K562 (cell line): ENCODE measurements at regions not wholly inside any gene's neighbourhood (a gene's known extent, or its start where the extent isn't known, plus 50 kb on each side); places are given as distances from the start of the nearest gene placed in this dataset.

Experiments used
- ATAC-seq: fragments of 200-7000 bp; cut with Tn5 transposase; 3 replicates; pipeline ENCODE4 v1.9.1; 2020; ENCODE audit warnings: moderate library complexity
- BruUV-seq: library from RNA; stranded (reverse); fragments of 400-500 nt; replicated peaks from 2 replicates; lab custom pipeline; 2021; lab: Mats Ljungman, UMichigan
- CTCF ChIA-PET: fragments of 300-600 bp; formaldehyde crosslinking; extraction: SDS; loops from one replicate; lab custom pipeline; 2021; ENCODE audit warnings: low intra/inter-chr PET ratio; lab: Yijun Ruan, JAX
- POLR2A ChIA-PET: fragments of 300-600, 350-650 bp; sonication (Branson Sonifier 250); formaldehyde crosslinking; extraction: SDS; loops from one replicate; lab custom pipeline; 2021; ENCODE audit warnings: antibody characterized with exemption, inconsistent platforms; lab: Yijun Ruan, JAX
- DNase-seq, 4 experiments: peaks; one replicate each; pipeline versions ENCODE4 v3.0.0 to v3.0.0-alpha.2; 2011 to 2018; ENCODE audit warnings: low spot score in 3 of 4, mixed read lengths in 3 of 4; ENCODE audit errors: extremely low read depth in 1 of 4
- FAIRE-seq: peaks from 2 replicates; lab custom pipeline; 2011; peaks lifted over from hg19 to GRCh38; lab: Jason Lieb, UNC
- H2AFZ ChIP-seq: 2 replicates; pipeline ENCODE4 v1.6.0; 2011; ENCODE audit warnings: low read depth, low read length, control low read depth, inconsistent platforms
- H3K27ac ChIP-seq: fragments of 200-600 bp; 3 replicates; pipeline ENCODE4 v1.8.0; 2011; ENCODE audit warnings: low read depth, mild to moderate bottlenecking, control low read depth, inconsistent platforms, low read length, moderate library complexity, mixed read lengths; ENCODE audit errors: extremely low read depth
- H3K27me3 ChIP-seq, 2 experiments: fragments of 300-600 bp in 1 of 2; 2 replicates in 1 of 2; 3 replicates in 1 of 2; pipeline versions ENCODE4 v1.6.0 to v1.8.0; 2011; ENCODE audit warnings: inconsistent platforms in 2 of 2, low read length in 2 of 2, mild to moderate bottlenecking in 1 of 2, mixed read lengths in 1 of 2, moderate library complexity in 1 of 2; ENCODE audit not compliant: control insufficient read depth in 2 of 2, insufficient read depth in 2 of 2
- H3K36me3 ChIP-seq: fragments of 300-600 bp; 3 replicates; pipeline ENCODE4 v1.8.0; 2011; ENCODE audit warnings: mild to moderate bottlenecking, low read length, inconsistent platforms; ENCODE audit not compliant: control insufficient read depth, insufficient read depth
- H3K4me1 ChIP-seq, 2 experiments: fragments of 200-600 bp in 1 of 2; replicated peaks in 1 of 2; 2 replicates in 1 of 2; 3 replicates in 1 of 2; pipeline versions ENCODE4 v1.5.1 to v1.8.0; 2011; ENCODE audit warnings: inconsistent platforms in 2 of 2, low read length in 2 of 2, mild to moderate bottlenecking in 1 of 2, mixed read lengths in 1 of 2, moderate library complexity in 1 of 2; ENCODE audit not compliant: control insufficient read depth in 2 of 2, insufficient read depth in 2 of 2
- H3K4me2 ChIP-seq: 2 replicates; pipeline ENCODE4 v1.6.1; 2011; ENCODE audit warnings: low read length, control low read depth, inconsistent platforms, mixed read lengths; ENCODE audit not compliant: insufficient read depth
- H3K4me3 ChIP-seq: fragments of 200-600 bp; sonication (generic), shearing (Covaris generic); 2 replicates; pipeline ENCODE4 v1.5.1; 2016; ENCODE audit warnings: control low read depth, inconsistent platforms
- H3K79me2 ChIP-seq: fragments of 200-600 bp; 3 replicates; pipeline ENCODE4 v1.8.0; 2011; ENCODE audit warnings: low read length, inconsistent platforms; ENCODE audit not compliant: control insufficient read depth, insufficient read depth
- H3K9ac ChIP-seq, 2 experiments: 2 replicates each; pipeline versions ENCODE4 v1.6.0 to v1.6.1; 2011; ENCODE audit warnings: low read depth in 2 of 2, low read length in 2 of 2, control low read depth in 1 of 2, inconsistent platforms in 1 of 2, mild to moderate bottlenecking in 1 of 2, mixed read lengths in 1 of 2; ENCODE audit not compliant: insufficient read depth in 1 of 2
- H3K9me1 ChIP-seq: one replicate; pipeline ENCODE4 v1.6.0; 2011; ENCODE audit warnings: inconsistent platforms, mild to moderate bottlenecking, low read length, moderate library complexity; ENCODE audit not compliant: control insufficient read depth, insufficient read depth
- H3K9me3 ChIP-seq: replicated peaks from 2 replicates; pipeline ENCODE4 v1.5.1; 2011; ENCODE audit warnings: low read depth, low read length, inconsistent platforms; ENCODE audit not compliant: control insufficient read depth, insufficient read depth
- H4K20me1 ChIP-seq: replicated peaks from 2 replicates; pipeline ENCODE4 v1.6.1; 2011; ENCODE audit warnings: low read length, inconsistent platforms, mixed read lengths; ENCODE audit not compliant: control insufficient read depth, insufficient read depth
- C11orf30 ChIP-seq: fragments of 450-650 bp; IDR thresholded peaks from 2 replicates; pipeline ENCODE4 v1.6.1; 2016; ENCODE audit warnings: low read depth, mild to moderate bottlenecking
- CREM ChIP-seq: IDR thresholded peaks from 2 replicates; pipeline ENCODE4 v1.6.1; 2014; ENCODE audit warnings: antibody characterized with exemption, low read depth
- HNRNPLL ChIP-seq: fragments of 200-400 bp; formaldehyde crosslinking; IDR thresholded peaks from 2 replicates; pipeline ENCODE4 v1.6.1; 2017; ENCODE audit warnings: low read length, low read depth, mild to moderate bottlenecking; ENCODE audit not compliant: poor library complexity, severe bottlenecking
- MAFF ChIP-seq: IDR thresholded peaks from 2 replicates; pipeline ENCODE4 v1.6.1; 2012; ENCODE audit warnings: low read length, improper control_type of control experiment
- MAFG ChIP-seq: fragments of 450-650 bp; conservative IDR thresholded peaks from 2 replicates; pipeline ENCODE4 v1.6.1; 2016; ENCODE audit warnings: missing genetic modification characterization, missing compliant biosample characterization
- MAFK ChIP-seq: IDR thresholded peaks from 2 replicates; pipeline ENCODE4 v1.6.1; 2011; ENCODE audit warnings: low read length, improper control_type of control experiment
- MTA3 ChIP-seq: fragments of 450-650 bp; formaldehyde crosslinking; IDR thresholded peaks from 2 replicates; pipeline ENCODE4 v1.6.1; 2017; ENCODE audit warnings: mild to moderate bottlenecking, borderline replicate concordance
- ZNF316 ChIP-seq: fragments of 450-650 bp; IDR thresholded peaks from 2 replicates; pipeline ENCODE4 v1.6.1; 2016
- ZNF347 ChIP-seq: fragments of 450-650 bp; formaldehyde crosslinking; IDR thresholded peaks from 2 replicates; pipeline ENCODE4 v1.4.0; 2020; ENCODE audit warnings: low read depth, mild to moderate bottlenecking, moderate library complexity
- WGBS: fragments of 100-300 bp; shearing (Covaris generic); methylation state at CpG from one replicate; pipeline ENCODE4 v1.1.6; 2016; ENCODE audit warnings: low coverage, mixed read lengths; ENCODE audit not compliant: insufficient coverage; ENCODE audit errors: missing lambda C conversion rate; 5-methylcytosine and 5-hydroxymethylcytosine counted together
- in situ Hi-C: fragments of 300-500 bp; cut with MboI; formaldehyde crosslinking; loops from 4 replicates; pipeline ENCODE4 v1.15.0; 2018; ENCODE audit warnings: inconsistent platforms, mixed read lengths
- intact Hi-C: fragments of 100-400 bp; cut with micrococcal nuclease; formaldehyde crosslinking; loops from 2 replicates; pipeline ENCODE4 v1.14.2; 2022
- TF ChIP-seq, protein P1 (sequence below), 2 experiments: fragments of 250-450 bp in 1 of 2; fragments of 450-650 bp in 1 of 2; sonication (Bioruptor Pico) in 1 of 2; IDR thresholded peaks; 2 replicates each; pipeline versions ENCODE4 v1.6.1 to v1.8.0; 2016 to 2021; ENCODE audit warnings: mild to moderate bottlenecking in 2 of 2, moderate library complexity in 2 of 2, missing compliant biosample characterization in 1 of 2, missing genetic modification characterization in 1 of 2

GRCh38 chr6:62903266-62903665 lies 308.0 kb upstream of the FKBP1C start:
- no peaks in the 10 kb centered on the region for H3K9me1 ChIP-seq
- TF ChIP-seq MAFK (peak; percentile 91), MAFG (tag) (peak; percentile 73), HNRNPLL (no peak), ZNF347 (no peak), MAFF (peak; percentile 88), CREM (no peak), ZNF316 (peak; percentile 78), MTA3 (no peak), C11orf30 (peak; percentile 58)
- TF ChIP-seq, protein P1, sequence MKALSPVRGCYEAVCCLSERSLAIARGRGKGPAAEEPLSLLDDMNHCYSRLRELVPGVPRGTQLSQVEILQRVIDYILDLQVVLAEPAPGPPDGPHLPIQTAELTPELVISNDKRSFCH (CRISPR knock-in tag; IDR thresholded peaks at IDR 0.05), result no peak
- TF ChIP-seq, protein P1 (tag; IDR thresholded peaks at IDR 0.05), result no peak
- H3K79me2 ChIP-seq, result no peaks in the 10 kb centered on the region
- BruUV-seq, result no TSS peak
- in situ Hi-C loops, result no loop called here
- POLR2A ChIA-PET, result no interaction called here
- intact Hi-C loops, result no loop called here
- no peak overlapping the region for H3K4me2 ChIP-seq
- no peak overlapping the region for H2AFZ ChIP-seq
- ATAC-seq, result no peak
- FAIRE-seq, result no peak
- 6% methylated on average over 1 of the region's 1 CpG for WGBS
- H3K4me1 ChIP-seq, result no peaks in the 10 kb centered on the region
- no peak overlapping the region for H3K4me3 ChIP-seq
- DNase-seq, result no peak
- H4K20me1 ChIP-seq, result no peaks in the 10 kb centered on the region
- H3K9ac ChIP-seq, result no peak overlapping the region
- H3K27me3 ChIP-seq, result no peaks in the 10 kb centered on the region
- no peak overlapping the region for H3K27ac ChIP-seq
- no peaks in the 10 kb centered on the region for H3K36me3 ChIP-seq
- no peaks in the 10 kb centered on the region for H3K9me3 ChIP-seq
- CTCF ChIA-PET, result no interaction called here
